HepG2 (cell line): ENCODE measurements at regions not wholly inside any gene's neighbourhood (a gene's known extent, or its start where the extent isn't known, plus 50 kb on each side); places are given as distances from the start of the nearest gene placed in this dataset.

Source experiments
- ATAC-seq: fragments of 200-7000 bp; cut with Tn5 transposase; 3 replicates; pipeline ENCODE4 v1.9.1; 2020; ENCODE audit warnings: mild to moderate bottlenecking, moderate library complexity
- BruUV-seq: library from RNA; stranded (reverse); fragments of 400-500 nt; replicated peaks from 2 replicates; lab custom pipeline; 2021; lab: Mats Ljungman, UMichigan
- CTCF ChIA-PET: fragments of 300-600 bp; formaldehyde crosslinking; extraction: SDS; loops from one replicate; lab custom pipeline; 2021; ENCODE audit warnings: low total read pairs, inconsistent platforms, low intra/inter-chr PET ratio; lab: Yijun Ruan, JAX
- POLR2A ChIA-PET: fragments of 350-600 bp; sonication (Branson Sonifier 250); formaldehyde crosslinking; loops from one replicate; lab custom pipeline; 2020; ENCODE audit warnings: antibody characterized with exemption, inconsistent platforms; lab: Yijun Ruan, JAX
- DNase-seq: peaks from one replicate; pipeline ENCODE4 v3.0.0-alpha.2; 2015; ENCODE audit warnings: low spot score
- FAIRE-seq: peaks from 3 replicates; lab custom pipeline; 2011; peaks lifted over from hg19 to GRCh38; lab: Jason Lieb, UNC
- H2AFZ ChIP-seq: one replicate; pipeline ENCODE4 v1.6.1; 2011; ENCODE audit warnings: low read length, inconsistent platforms
- H3K27ac ChIP-seq: fragments of 300-600 bp; 3 replicates; pipeline ENCODE4 v1.8.0; 2011; ENCODE audit warnings: mixed run types, mild to moderate bottlenecking, mixed read lengths, low read length, inconsistent platforms; ENCODE audit not compliant: insufficient read depth; ENCODE audit errors: extremely low read length
- H3K27me3 ChIP-seq, 2 experiments: fragments of 200-600 bp in 1 of 2; 2 replicates in 1 of 2; 3 replicates in 1 of 2; pipeline versions ENCODE4 v1.6.0 to v1.8.0; 2011; ENCODE audit warnings: low read length in 2 of 2, mild to moderate bottlenecking in 2 of 2, moderate library complexity in 2 of 2, inconsistent platforms in 1 of 2; ENCODE audit not compliant: insufficient read depth in 2 of 2, control insufficient read depth in 1 of 2
- H3K36me3 ChIP-seq, 2 experiments: fragments of 200-600 bp in 1 of 2; replicated peaks in 1 of 2; 2 replicates in 1 of 2; 3 replicates in 1 of 2; pipeline versions ENCODE4 v1.5.1 to v1.8.0; 2011; ENCODE audit warnings: low read length in 2 of 2, inconsistent platforms in 1 of 2; ENCODE audit not compliant: insufficient read depth in 2 of 2, control insufficient read depth in 1 of 2
- H3K4me1 ChIP-seq: 2 replicates; pipeline ENCODE4 v1.5.1; 2012; ENCODE audit warnings: low read length, inconsistent platforms; ENCODE audit not compliant: insufficient read depth
- H3K4me2 ChIP-seq: 2 replicates; pipeline ENCODE4 v1.6.0; 2011; ENCODE audit warnings: low read depth, low read length, inconsistent platforms
- H3K4me3 ChIP-seq, 3 experiments: fragments of 200-600 bp in 1 of 3; sonication (generic), shearing (Covaris generic) in 1 of 3; replicated peaks in 1 of 3; 2 replicates each; pipeline ENCODE4 v1.5.1; 2011 to 2016; ENCODE audit warnings: low read length in 3 of 3, inconsistent platforms in 2 of 3, low read depth in 2 of 3, mild to moderate bottlenecking in 2 of 3, control low read depth in 1 of 3, mixed read lengths in 1 of 3; ENCODE audit not compliant: insufficient read depth in 1 of 3
- H3K79me2 ChIP-seq: one replicate; pipeline ENCODE4 v1.6.1; 2011; ENCODE audit warnings: low read length, inconsistent platforms; ENCODE audit not compliant: insufficient read depth
- H3K9ac ChIP-seq: 2 replicates; pipeline ENCODE4 v1.6.0; 2011; ENCODE audit warnings: mild to moderate bottlenecking, low read depth, low read length, inconsistent platforms; ENCODE audit not compliant: insufficient read depth
- H3K9me3 ChIP-seq: 2 replicates; pipeline ENCODE4 v1.5.1; 2012; ENCODE audit warnings: mild to moderate bottlenecking, low read length
- H4K20me1 ChIP-seq: 2 replicates; pipeline ENCODE4 v1.6.0; 2011; ENCODE audit warnings: inconsistent platforms, mild to moderate bottlenecking, low read length, moderate library complexity; ENCODE audit not compliant: insufficient read depth
- NR2F6 ChIP-seq, 2 experiments: IDR thresholded peaks; 2 replicates each; pipeline ENCODE4 v1.6.1; 2016; ENCODE audit warnings: antibody characterized with exemption in 1 of 2, mild to moderate bottlenecking in 1 of 2
- U2AF2 ChIP-seq: fragments of 200-400 bp; formaldehyde crosslinking; IDR thresholded peaks from 2 replicates; pipeline ENCODE4 v1.6.1; 2017; ENCODE audit warnings: low read depth, mild to moderate bottlenecking, low read length
- ZNF234 ChIP-seq: sonication (generic); formaldehyde crosslinking; conservative IDR thresholded peaks from 2 replicates; pipeline ENCODE4 v1.5.1; 2020; ENCODE audit warnings: mild to moderate bottlenecking, missing genetic modification reagents
- ZNF644 ChIP-seq: IDR thresholded peaks from 2 replicates; pipeline ENCODE4 v1.6.1; 2016; ENCODE audit warnings: low read depth
- ZSCAN12 ChIP-seq: sonication (generic); formaldehyde crosslinking; IDR thresholded peaks from 2 replicates; pipeline ENCODE4 v1.9.0; 2021; ENCODE audit warnings: mild to moderate bottlenecking, missing genetic modification reagents
- WGBS: methylation state at CpG from one replicate; pipeline ENCODE4 v1.1.6; 2017; ENCODE audit warnings: low lambda C conversion rate; 5-methylcytosine and 5-hydroxymethylcytosine counted together
- in situ Hi-C: cut with HindIII; loops from 2 replicates; pipeline ENCODE4 v1.10.0; 2017; ENCODE audit warnings: low pct_unique_long_range_greater_than_20kb; ENCODE audit not compliant: extremely low pct_ligation_motif_present
- intact Hi-C: fragments of 100-400 bp; cut with micrococcal nuclease; formaldehyde crosslinking; loops from one replicate; pipeline ENCODE4 v1.10.0; 2022; ENCODE audit not compliant: unreplicated experiment
- TF ChIP-seq, protein P1 (sequence below): sonication (generic); formaldehyde crosslinking; IDR thresholded peaks from 2 replicates; pipeline ENCODE4 v1.8.1; 2023; ENCODE audit warnings: mild to moderate bottlenecking, inconsistent platforms, moderate library complexity, missing genetic modification reagents, borderline replicate concordance
- TF ChIP-seq, protein P2 (sequence below): sonication (generic); formaldehyde crosslinking; IDR thresholded peaks from 2 replicates; pipeline ENCODE4 v1.5.1; 2020; ENCODE audit warnings: mild to moderate bottlenecking, missing genetic modification reagents
- TF ChIP-seq, protein P3 (sequence below): sonication (generic); formaldehyde crosslinking; IDR thresholded peaks from 2 replicates; pipeline ENCODE4 v1.5.0; 2020; ENCODE audit warnings: mild to moderate bottlenecking, missing genetic modification reagents, borderline replicate concordance

DNA sequence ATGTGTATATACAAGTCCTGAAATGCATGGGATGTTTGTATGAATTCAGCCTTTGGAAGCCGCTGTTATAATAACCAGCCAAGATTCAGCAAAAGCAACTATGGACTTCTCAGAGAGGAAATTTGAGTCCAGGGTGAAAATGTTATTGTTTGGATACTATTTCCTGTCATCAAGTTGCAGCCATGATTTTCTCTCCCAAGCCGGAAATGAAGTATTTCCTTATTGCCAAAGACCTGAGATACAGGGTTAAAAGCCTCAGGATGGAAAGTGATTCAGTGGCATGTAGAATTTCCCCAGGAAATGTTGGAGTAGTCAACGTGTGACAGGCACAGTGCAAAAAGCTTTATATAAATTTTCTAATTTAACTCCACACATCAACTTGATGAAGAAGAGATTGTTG lies 133.9 kb downstream of the IRS2 start:
- Histone ChIP-seq H3K27ac (no peak overlapping the region), H3K9ac (no peak overlapping the region), H3K4me3 (no peak overlapping the region), H2AFZ (no peak overlapping the region), H3K36me3 (no peaks in the 10 kb centered on the region), H3K4me1 (no peaks in the 10 kb centered on the region), H4K20me1 (no peaks in the 10 kb centered on the region), H3K27me3 (no peaks in the 10 kb centered on the region), H3K9me3 (no peaks in the 10 kb centered on the region), H3K79me2 (no peaks in the 10 kb centered on the region), H3K4me2 (no peak overlapping the region)
- ATAC-seq: no peak
- ChIA-PET CTCF (no interaction called here), POLR2A (no interaction called here)
- no peak for FAIRE-seq
- 39% methylated on average over 3 of the region's 3 CpGs for WGBS
- TF ChIP-seq, protein P1, sequence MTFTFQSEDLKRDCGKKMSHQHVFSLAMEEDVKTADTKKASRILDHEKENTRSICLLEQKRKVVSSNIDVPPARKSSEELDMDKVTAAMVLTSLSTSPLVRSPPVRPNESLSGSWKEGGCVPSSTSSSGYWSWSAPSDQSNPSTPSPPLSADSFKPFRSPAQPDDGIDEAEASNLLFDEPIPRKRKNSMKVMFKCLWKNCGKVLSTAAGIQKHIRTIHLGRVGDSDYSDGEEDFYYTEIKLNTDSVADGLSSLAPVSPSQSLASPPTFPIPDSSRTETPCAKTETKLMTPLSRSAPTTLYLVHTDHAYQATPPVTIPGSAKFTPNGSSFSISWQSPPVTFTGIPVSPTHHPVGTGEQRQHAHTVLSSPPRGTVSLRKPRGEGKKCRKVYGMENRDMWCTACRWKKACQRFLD (CRISPR knock-in tag): no peak
- no peak for TF ChIP-seq ZSCAN12
- TF ChIP-seq, protein P2, sequence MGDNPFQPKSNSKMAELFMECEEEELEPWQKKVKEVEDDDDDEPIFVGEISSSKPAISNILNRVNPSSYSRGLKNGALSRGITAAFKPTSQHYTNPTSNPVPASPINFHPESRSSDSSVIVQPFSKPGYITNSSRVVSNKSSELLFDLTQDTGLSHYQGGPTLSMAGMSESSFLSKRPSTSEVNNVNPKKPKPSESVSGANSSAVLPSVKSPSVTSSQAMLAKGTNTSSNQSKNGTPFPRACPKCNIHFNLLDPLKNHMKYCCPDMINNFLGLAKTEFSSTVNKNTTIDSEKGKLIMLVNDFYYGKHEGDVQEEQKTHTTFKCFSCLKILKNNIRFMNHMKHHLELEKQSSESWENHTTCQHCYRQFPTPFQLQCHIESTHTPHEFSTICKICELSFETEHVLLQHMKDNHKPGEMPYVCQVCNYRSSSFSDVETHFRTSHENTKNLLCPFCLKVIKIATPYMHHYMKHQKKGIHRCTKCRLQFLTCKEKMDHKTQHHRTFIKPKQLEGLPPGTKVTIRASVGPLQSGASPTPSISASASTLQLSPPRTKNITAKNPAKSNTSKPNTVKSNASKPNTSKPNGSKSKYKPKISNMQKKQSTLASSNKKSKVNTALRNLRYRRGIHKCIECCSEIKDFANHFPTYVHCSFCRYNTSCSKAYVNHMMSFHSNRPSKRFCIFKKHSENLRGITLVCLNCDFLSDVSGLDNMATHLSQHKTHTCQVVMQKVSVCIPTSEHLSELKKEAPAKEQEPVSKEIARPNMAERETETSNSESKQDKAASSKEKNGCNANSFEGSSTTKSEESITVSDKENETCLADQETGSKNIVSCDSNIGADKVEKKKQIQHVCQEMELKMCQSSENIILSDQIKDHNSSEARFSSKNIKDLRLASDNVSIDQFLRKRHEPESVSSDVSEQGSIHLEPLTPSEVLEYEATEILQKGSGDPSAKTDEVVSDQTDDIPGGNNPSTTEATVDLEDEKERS (CRISPR knock-in tag): no peak
- TF ChIP-seq NR2F6 (IDR thresholded peaks at IDR 0.05): no peak
- TF ChIP-seq NR2F6 (CRISPR knock-in tag; IDR thresholded peaks at IDR 0.05): no peak
- TF ChIP-seq, protein P3, sequence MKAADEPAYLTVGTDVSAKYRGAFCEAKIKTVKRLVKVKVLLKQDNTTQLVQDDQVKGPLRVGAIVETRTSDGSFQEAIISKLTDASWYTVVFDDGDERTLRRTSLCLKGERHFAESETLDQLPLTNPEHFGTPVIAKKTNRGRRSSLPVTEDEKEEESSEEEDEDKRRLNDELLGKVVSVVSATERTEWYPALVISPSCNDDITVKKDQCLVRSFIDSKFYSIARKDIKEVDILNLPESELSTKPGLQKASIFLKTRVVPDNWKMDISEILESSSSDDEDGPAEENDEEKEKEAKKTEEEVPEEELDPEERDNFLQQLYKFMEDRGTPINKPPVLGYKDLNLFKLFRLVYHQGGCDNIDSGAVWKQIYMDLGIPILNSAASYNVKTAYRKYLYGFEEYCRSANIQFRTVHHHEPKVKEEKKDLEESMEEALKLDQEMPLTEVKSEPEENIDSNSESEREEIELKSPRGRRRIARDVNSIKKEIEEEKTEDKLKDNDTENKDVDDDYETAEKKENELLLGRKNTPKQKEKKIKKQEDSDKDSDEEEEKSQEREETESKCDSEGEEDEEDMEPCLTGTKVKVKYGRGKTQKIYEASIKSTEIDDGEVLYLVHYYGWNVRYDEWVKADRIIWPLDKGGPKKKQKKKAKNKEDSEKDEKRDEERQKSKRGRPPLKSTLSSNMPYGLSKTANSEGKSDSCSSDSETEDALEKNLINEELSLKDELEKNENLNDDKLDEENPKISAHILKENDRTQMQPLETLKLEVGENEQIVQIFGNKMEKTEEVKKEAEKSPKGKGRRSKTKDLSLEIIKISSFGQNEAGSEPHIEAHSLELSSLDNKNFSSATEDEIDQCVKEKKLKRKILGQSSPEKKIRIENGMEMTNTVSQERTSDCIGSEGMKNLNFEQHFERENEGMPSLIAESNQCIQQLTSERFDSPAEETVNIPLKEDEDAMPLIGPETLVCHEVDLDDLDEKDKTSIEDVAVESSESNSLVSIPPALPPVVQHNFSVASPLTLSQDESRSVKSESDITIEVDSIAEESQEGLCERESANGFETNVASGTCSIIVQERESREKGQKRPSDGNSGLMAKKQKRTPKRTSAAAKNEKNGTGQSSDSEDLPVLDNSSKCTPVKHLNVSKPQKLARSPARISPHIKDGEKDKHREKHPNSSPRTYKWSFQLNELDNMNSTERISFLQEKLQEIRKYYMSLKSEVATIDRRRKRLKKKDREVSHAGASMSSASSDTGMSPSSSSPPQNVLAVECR (CRISPR knock-in tag): no peak
- TF ChIP-seq ZNF644 (CRISPR knock-in tag): no peak
- TF ChIP-seq U2AF2: no peak
- no peak for TF ChIP-seq ZNF234 (CRISPR knock-in tag)
- BruUV-seq: no TSS peak
- no peak for DNase-seq
- in situ Hi-C loops (no loop called here), intact Hi-C loops (no loop called here)
